Muscle layer of colon (tissue), 2 donors: ENCODE measurements at regions not wholly inside any gene's neighbourhood (a gene's known extent, or its start where the extent isn't known, plus 50 kb on each side); places are given as distances from the start of the nearest gene placed in this dataset.
"Not testable (repeated sequence)": the region's sequence is repeated elsewhere in the genome, so short reads cannot be mapped to it uniquely, and the experiment has no call there.

ENCODE experiments used
- H3K27ac ChIP-seq: one replicate; pipeline ENCODE4 v1.7.0; 2013; ENCODE audit warnings: low read depth, mild to moderate bottlenecking, low read length, moderate library complexity
- H3K27me3 ChIP-seq, 2 donors: one replicate each; pipeline ENCODE4 v1.7.0; 2013; ENCODE audit warnings: low read length in 2 of 2, mild to moderate bottlenecking in 2 of 2; ENCODE audit not compliant: insufficient read depth in 2 of 2, control insufficient read depth in 1 of 2
- H3K36me3 ChIP-seq: one replicate; pipeline ENCODE4 v1.7.0; 2013; ENCODE audit warnings: mild to moderate bottlenecking, low read length; ENCODE audit not compliant: insufficient read depth
- H3K4me1 ChIP-seq: one replicate; pipeline ENCODE4 v1.7.0; 2013; ENCODE audit warnings: mild to moderate bottlenecking, low read length; ENCODE audit not compliant: insufficient read depth
- H3K4me3 ChIP-seq, 2 donors: one replicate each; pipeline ENCODE4 v1.7.0; 2013; ENCODE audit warnings: low read length in 2 of 2, low read depth in 1 of 2, mild to moderate bottlenecking in 1 of 2, moderate library complexity in 1 of 2
- H3K9ac ChIP-seq: one replicate; pipeline ENCODE4 v1.7.0; 2013; ENCODE audit warnings: low read length
- H3K9me3 ChIP-seq: one replicate; pipeline ENCODE4 v1.7.0; 2013; ENCODE audit warnings: mild to moderate bottlenecking, low read length
- donor health status: abdominal sarcoma.
- donor health status: Adenocarcinoma of cecum.

DNA sequence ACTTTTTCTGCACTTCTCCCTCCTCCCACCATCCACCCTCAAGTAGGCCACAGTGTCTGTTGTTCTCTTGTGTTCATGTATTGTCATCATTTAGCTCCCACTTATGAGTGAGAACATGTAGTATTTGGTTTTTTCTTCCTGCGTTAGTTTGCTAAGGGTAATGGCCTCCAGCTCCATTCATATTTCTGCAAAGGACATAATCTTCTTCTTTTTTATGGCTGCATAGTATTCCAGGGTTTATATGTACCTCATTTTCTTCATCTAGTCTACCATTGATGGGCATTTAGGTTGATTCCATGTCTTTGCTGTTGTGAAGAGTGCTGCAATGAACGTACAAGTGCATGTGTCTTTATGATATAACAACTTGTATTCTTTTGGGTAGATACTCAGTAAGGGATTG is 230.4 kb downstream of the ARL4A start:
- no peaks in the 10 kb centered on the region for H3K9me3 ChIP-seq
- no peak overlapping the region for H3K27ac ChIP-seq
- no peaks in the 10 kb centered on the region for H3K4me1 ChIP-seq
- no peaks in the 10 kb centered on the region for H3K27me3 ChIP-seq
- no peak overlapping the region for H3K9ac ChIP-seq
- H3K4me3 ChIP-seq: no peak overlapping the region
- H3K36me3 ChIP-seq: no peaks in the 10 kb centered on the region

GRCh38 chr7:12921751-12922345 is 234.4 kb downstream of the ARL4A start:
- no peak overlapping the region for H3K9ac ChIP-seq
- no peak overlapping the region for H3K4me3 ChIP-seq
- H3K27ac ChIP-seq: no peak overlapping the region
- no peaks in the 10 kb centered on the region for H3K27me3 ChIP-seq
- H3K4me1 ChIP-seq: no peaks in the 10 kb centered on the region
- no peaks in the 10 kb centered on the region for H3K36me3 ChIP-seq
- H3K9me3 ChIP-seq: no peaks in the 10 kb centered on the region

DNA sequence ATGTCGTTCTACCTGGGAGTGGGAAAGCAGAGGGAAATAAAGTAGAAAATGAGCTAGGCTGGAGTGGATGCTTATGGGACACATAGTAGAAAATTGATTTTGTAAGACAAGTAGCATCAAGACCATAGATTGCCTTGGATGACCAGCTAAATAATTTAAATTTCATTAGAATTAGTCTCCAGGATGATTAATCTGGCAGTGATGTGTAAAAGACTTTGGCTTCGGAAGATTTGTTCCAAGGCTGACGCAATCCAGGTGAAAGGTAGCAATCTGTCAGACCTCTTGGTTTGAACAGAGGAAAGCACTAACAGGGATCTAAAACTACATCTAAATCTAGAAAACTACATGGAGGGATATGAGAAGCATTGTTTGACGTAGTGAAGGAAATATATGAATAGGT is 236.5 kb downstream of the ARL4A start:
- no peaks in the 10 kb centered on the region for H3K27me3 ChIP-seq
- no peaks in the 10 kb centered on the region for H3K4me1 ChIP-seq
- H3K36me3 ChIP-seq: no peaks in the 10 kb centered on the region
- no peaks in the 10 kb centered on the region for H3K9me3 ChIP-seq
- H3K9ac ChIP-seq: no peak overlapping the region
- no peak overlapping the region for H3K27ac ChIP-seq
- no peak overlapping the region for H3K4me3 ChIP-seq

GRCh38 chr7:12926206-12926605 is 238.8 kb downstream of the ARL4A start:
- no peak overlapping the region for H3K4me3 ChIP-seq

GRCh38 chr7:12927635-12928434 is 240.4 kb downstream of the ARL4A start:
- H3K27ac ChIP-seq: no peak overlapping the region
- H3K36me3 ChIP-seq: no peaks in the 10 kb centered on the region
- no peaks in the 10 kb centered on the region for H3K4me1 ChIP-seq
- no peaks in the 10 kb centered on the region for H3K27me3 ChIP-seq
- H3K9ac ChIP-seq: no peak overlapping the region
- no peak overlapping the region for H3K4me3 ChIP-seq
- H3K9me3 ChIP-seq: no peaks in the 10 kb centered on the region

More at GRCh38 chr7:12926206-12926605, 238.8 kb downstream of the ARL4A start:
- H3K27ac ChIP-seq: no peak overlapping the region
- no peaks in the 10 kb centered on the region for H3K27me3 ChIP-seq
- no peaks in the 10 kb centered on the region for H3K4me1 ChIP-seq
- H3K9ac ChIP-seq: no peak overlapping the region
- H3K36me3 ChIP-seq: no peaks in the 10 kb centered on the region
- no peaks in the 10 kb centered on the region for H3K9me3 ChIP-seq

- H3K27me3 ChIP-seq: no peaks in the 10 kb centered on the region
- no peak overlapping the region for H3K4me3 ChIP-seq
- H3K9ac ChIP-seq: no peak overlapping the region
- H3K36me3 ChIP-seq: no peaks in the 10 kb centered on the region
- no peaks in the 10 kb centered on the region for H3K4me1 ChIP-seq
- H3K9me3 ChIP-seq: no peaks in the 10 kb centered on the region
- no peak overlapping the region for H3K27ac ChIP-seq
Observed at GRCh38 chr7:12929476-12930140, 242.2 kb downstream of the ARL4A start.

DNA sequence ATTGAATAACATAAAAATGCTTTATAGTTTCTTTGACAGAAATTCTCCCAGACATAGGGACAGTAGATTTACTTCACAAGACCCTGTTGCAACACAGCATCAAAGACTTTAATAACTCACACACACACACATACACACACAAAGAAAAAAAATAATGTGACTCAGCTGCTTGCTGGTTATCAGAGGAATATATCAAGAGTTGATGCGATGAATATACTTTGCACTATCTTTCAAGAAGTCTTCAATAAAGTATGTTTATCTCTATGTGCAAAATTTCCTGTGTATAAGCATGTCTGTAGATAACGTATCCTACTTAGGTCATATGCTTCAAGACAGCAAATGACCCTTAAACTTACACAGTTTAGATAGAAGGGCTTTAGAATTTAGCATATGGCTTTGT is 243.1 kb downstream of the ARL4A start:
- no peaks in the 10 kb centered on the region for H3K36me3 ChIP-seq
- H3K4me1 ChIP-seq: no peaks in the 10 kb centered on the region
- H3K27ac ChIP-seq: no peak overlapping the region
- no peak overlapping the region for H3K4me3 ChIP-seq
- no peaks in the 10 kb centered on the region for H3K27me3 ChIP-seq
- no peaks in the 10 kb centered on the region for H3K9me3 ChIP-seq
- no peak overlapping the region for H3K9ac ChIP-seq

GRCh38 chr7:12931465-12931864 is 244.0 kb downstream of the ARL4A start:
- not testable (repeated sequence) for H3K27me3 ChIP-seq

DNA sequence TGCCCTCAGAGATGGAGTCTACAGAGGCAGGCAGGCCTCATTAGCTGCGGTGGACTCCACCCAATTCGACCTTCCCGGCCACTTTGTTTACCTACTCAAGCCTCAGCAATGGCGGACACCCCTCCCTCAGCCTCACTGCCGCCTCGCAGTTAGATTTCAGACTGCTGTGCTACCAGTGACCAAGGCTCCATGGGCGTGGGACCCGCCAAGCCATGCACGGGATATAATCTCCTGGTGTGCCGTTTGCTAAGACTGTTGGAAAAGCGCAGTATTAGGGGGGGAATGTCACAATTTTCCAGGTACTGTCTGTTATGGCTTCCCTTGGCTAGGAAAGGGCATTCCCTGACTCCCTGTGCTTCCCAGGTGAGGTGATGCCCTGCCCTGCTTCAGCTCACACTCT is 252.3 kb downstream of the ARL4A start:
- Histone ChIP-seq H3K4me3 (no peak overlapping the region), H3K27ac (no peak overlapping the region), H3K4me1 (peaks cover 6% of the 10 kb centered on the region), H3K27me3 (no peaks in the 10 kb centered on the region), H3K9ac (no peak overlapping the region), H3K9me3 (no peaks in the 10 kb centered on the region), H3K36me3 (no peaks in the 10 kb centered on the region)

More at GRCh38 chr7:12931465-12931864, 244.0 kb downstream of the ARL4A start:
- H3K36me3 ChIP-seq, H3K9ac ChIP-seq, H3K9me3 ChIP-seq, H3K27ac ChIP-seq, H3K4me1 ChIP-seq, H3K4me3 ChIP-seq: not testable (repeated sequence)

DNA sequence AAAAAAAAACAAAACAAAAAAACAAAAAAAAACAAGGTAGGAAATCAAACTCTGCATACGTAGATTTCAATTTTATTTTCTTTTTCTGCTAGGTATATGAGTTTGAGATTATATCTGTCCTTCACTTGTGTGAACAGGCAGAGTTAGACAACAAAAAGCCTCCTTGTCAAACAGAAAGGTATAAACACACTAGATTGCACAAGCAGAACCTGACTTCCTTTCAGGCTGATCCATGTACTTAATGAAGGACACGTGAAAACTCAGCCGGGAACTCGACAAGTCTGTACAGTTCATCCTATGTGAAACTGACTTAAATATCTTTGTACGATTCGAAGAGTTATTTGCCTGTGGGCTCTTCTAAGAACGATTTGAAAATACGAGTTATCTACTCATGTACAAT is 254.1 kb downstream of the ARL4A start:
- Histone ChIP-seq H3K9me3 (no peaks in the 10 kb centered on the region), H3K4me1 (peaks cover 6% of the 10 kb centered on the region), H3K4me3 (no peak overlapping the region), H3K27ac (no peak overlapping the region), H3K36me3 (no peaks in the 10 kb centered on the region), H3K27me3 (no peaks in the 10 kb centered on the region), H3K9ac (no peak overlapping the region)

DNA sequence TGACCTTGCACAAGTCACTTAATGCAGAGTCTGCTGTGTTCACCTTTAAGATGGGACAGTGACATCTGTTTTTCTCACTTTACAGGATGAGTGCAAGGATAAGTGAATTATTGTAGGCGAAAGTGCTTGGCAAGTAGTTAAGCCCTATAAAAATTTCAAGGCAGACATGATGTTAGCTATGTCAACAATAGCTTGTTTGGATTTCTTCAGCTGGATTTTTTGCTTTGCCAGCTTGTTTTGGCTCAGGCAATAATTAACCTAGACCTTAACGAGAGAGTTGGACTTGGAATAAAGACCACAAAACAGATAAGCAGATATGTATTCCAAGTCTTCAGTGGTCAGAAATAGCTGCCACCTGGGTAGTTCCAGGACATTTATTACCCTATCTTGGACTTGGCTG is 255.2 kb downstream of the ARL4A start:
- Histone ChIP-seq H3K4me3 (no peak overlapping the region), H3K27ac (no peak overlapping the region), H3K36me3 (no peaks in the 10 kb centered on the region), H3K9ac (no peak overlapping the region), H3K9me3 (no peaks in the 10 kb centered on the region), H3K4me1 (peaks cover 6% of the 10 kb centered on the region), H3K27me3 (no peaks in the 10 kb centered on the region)
